Activated B cell treated with CpG ODN at 0.5 μM for 24 hours (primary cell): ENCODE measurements at regions not wholly inside any gene's neighbourhood (a gene's known extent, or its start where the extent isn't known, plus 50 kb on each side); places are given as distances from the start of the nearest gene placed in this dataset.

Source experiments
- ATAC-seq: fragments of 200-7000 bp; cut with Tn5 transposase; one replicate; pipeline ENCODE4 v1.10.0; 2021; ENCODE audit warnings: low read depth, mild to moderate bottlenecking, moderate library complexity
- CTCF ChIA-PET: fragments of 350-600 bp; sonication (Branson Sonifier 250); formaldehyde crosslinking; loops from one replicate; lab custom pipeline; 2021; ENCODE audit warnings: antibody characterized with exemption; lab: Charles Lee
- POLR2A ChIA-PET: fragments of 350-600 bp; sonication (Branson Sonifier 250); formaldehyde crosslinking; loops from one replicate; lab custom pipeline; 2021; ENCODE audit warnings: antibody characterized with exemption; lab: Charles Lee
- DNase-seq: peaks from one replicate; pipeline ENCODE4 v3.0.0; 2022
- H3K27ac Mint-ChIP-seq: one replicate; pipeline ENCODE4 v1.8.0; 2020; ENCODE audit warnings: mixed read lengths
- H3K27me3 Mint-ChIP-seq: one replicate; pipeline ENCODE4 v1.8.0; 2021; ENCODE audit warnings: mixed read lengths
- H3K36me3 Mint-ChIP-seq: one replicate; pipeline ENCODE4 v1.8.0; 2021; ENCODE audit warnings: low read depth, mixed read lengths
- H3K4me1 Mint-ChIP-seq: one replicate; pipeline ENCODE4 v1.8.0; 2021; ENCODE audit warnings: mixed read lengths
- H3K4me3 Mint-ChIP-seq: one replicate; pipeline ENCODE4 v1.8.0; 2020; ENCODE audit warnings: mild to moderate bottlenecking, mixed read lengths
- H3K9me3 Mint-ChIP-seq: one replicate; pipeline ENCODE4 v1.8.0; 2020; ENCODE audit warnings: mixed read lengths
- intact Hi-C: fragments of 100-400 bp; cut with micrococcal nuclease; formaldehyde crosslinking; loops from one replicate; pipeline ENCODE4 v1.15.1; 2024
- TF ChIP-seq, protein P1 (sequence below): fragments of 200-600 bp; IDR thresholded peaks from one replicate; pipeline ENCODE4 v1.8.0; 2022; ENCODE audit warnings: antibody characterized with exemption, mild to moderate bottlenecking

DNA sequence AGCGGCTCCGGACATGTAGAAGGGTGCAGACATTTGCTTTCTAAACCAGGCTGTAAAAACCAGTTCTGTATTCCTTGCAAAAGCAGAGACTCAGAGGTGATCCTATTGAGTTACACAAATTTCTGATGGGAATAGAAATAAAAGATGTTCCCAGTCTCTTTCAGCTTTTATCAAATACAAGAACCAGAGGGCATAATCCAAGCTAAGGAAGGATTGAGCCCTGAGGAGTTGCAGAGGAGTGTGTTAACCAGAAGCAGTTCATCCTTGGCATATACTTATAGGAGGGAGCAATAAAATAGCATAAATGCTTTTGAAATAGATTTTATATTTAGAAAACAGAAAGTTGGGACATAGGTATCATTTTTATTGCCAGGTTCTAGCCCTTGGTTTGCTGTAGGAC, 75.3 kb downstream of the KIF4B start:
- Mint-ChIP-seq H3K9me3 (no peaks in the 10 kb centered on the region), H3K4me3 (no peak overlapping the region), H3K27me3 (peaks cover 16% of the 10 kb centered on the region), H3K36me3 (no peaks in the 10 kb centered on the region), H3K27ac (no peak overlapping the region), H3K4me1 (no peaks in the 10 kb centered on the region)
- CTCF ChIA-PET = no interaction called here
- DNase-seq (no peak), ATAC-seq (no peak)
- POLR2A ChIA-PET = no interaction called here
- intact Hi-C loops = no loop called here
- TF ChIP-seq, protein P1, sequence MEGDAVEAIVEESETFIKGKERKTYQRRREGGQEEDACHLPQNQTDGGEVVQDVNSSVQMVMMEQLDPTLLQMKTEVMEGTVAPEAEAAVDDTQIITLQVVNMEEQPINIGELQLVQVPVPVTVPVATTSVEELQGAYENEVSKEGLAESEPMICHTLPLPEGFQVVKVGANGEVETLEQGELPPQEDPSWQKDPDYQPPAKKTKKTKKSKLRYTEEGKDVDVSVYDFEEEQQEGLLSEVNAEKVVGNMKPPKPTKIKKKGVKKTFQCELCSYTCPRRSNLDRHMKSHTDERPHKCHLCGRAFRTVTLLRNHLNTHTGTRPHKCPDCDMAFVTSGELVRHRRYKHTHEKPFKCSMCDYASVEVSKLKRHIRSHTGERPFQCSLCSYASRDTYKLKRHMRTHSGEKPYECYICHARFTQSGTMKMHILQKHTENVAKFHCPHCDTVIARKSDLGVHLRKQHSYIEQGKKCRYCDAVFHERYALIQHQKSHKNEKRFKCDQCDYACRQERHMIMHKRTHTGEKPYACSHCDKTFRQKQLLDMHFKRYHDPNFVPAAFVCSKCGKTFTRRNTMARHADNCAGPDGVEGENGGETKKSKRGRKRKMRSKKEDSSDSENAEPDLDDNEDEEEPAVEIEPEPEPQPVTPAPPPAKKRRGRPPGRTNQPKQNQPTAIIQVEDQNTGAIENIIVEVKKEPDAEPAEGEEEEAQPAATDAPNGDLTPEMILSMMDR = no peak

- ATAC-seq = no peak
- H3K36me3 Mint-ChIP-seq = no peaks in the 10 kb centered on the region
- intact Hi-C loops = no loop called here
- CTCF ChIA-PET = no interaction called here
- no peak for DNase-seq
- no peak overlapping the region for H3K4me3 Mint-ChIP-seq
- TF ChIP-seq, protein P1 = no peak
- no peaks in the 10 kb centered on the region for H3K9me3 Mint-ChIP-seq
- no peaks in the 10 kb centered on the region for H3K4me1 Mint-ChIP-seq
- peaks cover 17% of the 10 kb centered on the region for H3K27me3 Mint-ChIP-seq
- POLR2A ChIA-PET = no interaction called here
- no peak overlapping the region for H3K27ac Mint-ChIP-seq
These were observed 76.1 kb downstream of the KIF4B start for GRCh38 chr5:155089643-155090042.

DNA sequence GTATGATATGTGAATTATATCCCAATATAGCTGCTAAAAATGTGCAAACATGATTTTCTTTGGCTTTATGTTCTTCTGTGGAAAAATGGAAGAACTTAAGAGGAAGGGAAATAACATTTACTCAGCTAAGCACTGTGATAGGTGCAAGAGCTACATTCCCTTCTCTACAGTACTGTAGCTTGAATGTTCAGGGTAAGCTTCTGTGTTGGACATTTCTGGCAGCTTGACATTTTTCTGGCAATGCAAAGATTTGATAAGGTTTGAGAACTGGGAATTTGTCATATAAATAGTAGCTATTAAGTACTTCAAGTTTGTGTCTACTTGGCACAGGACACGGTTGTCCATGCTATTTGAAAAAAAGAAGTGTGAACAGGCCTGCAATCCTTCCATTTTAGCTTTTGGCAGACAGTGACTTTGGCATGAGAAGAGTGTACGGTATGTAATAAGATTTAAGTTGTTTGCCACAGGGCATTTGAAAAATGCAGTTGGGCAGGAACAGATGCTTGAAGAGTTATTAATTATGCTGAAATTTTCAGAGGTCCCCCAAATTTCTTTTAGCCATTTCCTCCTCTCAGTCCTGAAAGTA, 77.6 kb downstream of the KIF4B start:
- ATAC-seq (no peak), DNase-seq (no peak)
- Mint-ChIP-seq H3K4me1 (no peaks in the 10 kb centered on the region), H3K9me3 (no peaks in the 10 kb centered on the region), H3K27ac (no peak overlapping the region), H3K36me3 (no peaks in the 10 kb centered on the region), H3K4me3 (no peak overlapping the region), H3K27me3 (peaks cover 18% of the 10 kb centered on the region)
- ChIA-PET CTCF (no interaction called here), POLR2A (no interaction called here)
- TF ChIP-seq, protein P1 = no peak
- intact Hi-C loops = no loop called here

GRCh38 chr5:155091768-155092717, 78.5 kb downstream of the KIF4B start:
- Mint-ChIP-seq H3K4me1 (no peaks in the 10 kb centered on the region), H3K9me3 (no peaks in the 10 kb centered on the region), H3K36me3 (no peaks in the 10 kb centered on the region), H3K27ac (no peak overlapping the region), H3K4me3 (no peak overlapping the region), H3K27me3 (peaks cover 16% of the 10 kb centered on the region)
- intact Hi-C loops = no loop called here
- no peak for ATAC-seq
- ChIA-PET CTCF (no interaction called here), POLR2A (no interaction called here)
- TF ChIP-seq, protein P1 = no peak
- no peak for DNase-seq

DNA sequence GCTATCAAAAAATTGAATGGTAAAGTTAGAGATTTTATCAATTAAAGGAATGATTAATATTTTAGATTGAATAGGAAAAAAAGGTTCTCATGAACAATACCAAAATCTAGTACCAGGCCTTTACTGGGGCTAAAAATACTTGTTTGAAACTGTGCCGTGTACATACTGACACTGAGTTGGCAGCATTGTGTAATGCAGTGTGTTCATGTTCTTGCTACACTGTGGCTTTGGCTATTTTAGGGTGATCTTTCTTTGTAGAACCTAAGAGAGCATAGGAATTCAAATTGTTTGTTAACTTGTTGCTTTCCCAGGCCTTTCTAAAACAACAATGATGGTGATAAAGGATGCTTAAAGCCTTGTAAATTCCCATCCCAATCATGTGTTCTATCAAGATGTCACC, 80.9 kb downstream of the KIF4B start:
- Mint-ChIP-seq H3K27ac (no peak overlapping the region), H3K4me1 (no peaks in the 10 kb centered on the region), H3K9me3 (no peaks in the 10 kb centered on the region), H3K27me3 (peaks cover 14% of the 10 kb centered on the region), H3K4me3 (no peak overlapping the region), H3K36me3 (no peaks in the 10 kb centered on the region)
- ATAC-seq = no peak
- TF ChIP-seq, protein P1 = no peak
- DNase-seq = no peak
- intact Hi-C loops = no loop called here
- CTCF ChIA-PET = no interaction called here
- POLR2A ChIA-PET = no interaction called here
